A673 (cell line): ENCODE measurements at regions not wholly inside any gene's neighbourhood (a gene's known extent, or its start where the extent isn't known, plus 50 kb on each side); places are given as distances from the start of the nearest gene placed in this dataset.

ENCODE experiments used
- BruUV-seq: library from RNA; stranded (reverse); fragments of 400-500 nt; replicated peaks from 2 replicates; lab custom pipeline; 2021; lab: Mats Ljungman, UMichigan
- CTCF ChIA-PET: fragments of 300-600 bp; sonication (Branson Sonifier 250); formaldehyde crosslinking; loops from one replicate; lab custom pipeline; 2022; ENCODE audit warnings: antibody characterized with exemption; lab: Charles Lee
- POLR2A ChIA-PET: fragments of 300-600 bp; sonication (Branson Sonifier 250); formaldehyde crosslinking; loops from one replicate; lab custom pipeline; 2022; ENCODE audit warnings: antibody characterized with exemption; ENCODE audit not compliant: low non-redundant PET; lab: Charles Lee
- DNase-seq: peaks from one replicate; pipeline ENCODE4 v3.0.0-alpha.2; 2015; ENCODE audit warnings: low spot score
- H3K27ac ChIP-seq: fragments of 200-600 bp; sonication (generic); 2 replicates; pipeline ENCODE4 v1.5.1; 2016; ENCODE audit warnings: mixed run types, low read depth, mild to moderate bottlenecking, mixed read lengths, antibody characterized with exemption, low read length; ENCODE audit not compliant: poor library complexity, severe bottlenecking
- H3K27me3 ChIP-seq: fragments of 200-600 bp; sonication (generic); replicated peaks from 2 replicates; pipeline ENCODE4 v1.6.1; 2017; ENCODE audit warnings: mixed run types, low read depth, mild to moderate bottlenecking, mixed read lengths, antibody characterized with exemption, low read length; ENCODE audit not compliant: insufficient read depth, poor library complexity
- H3K36me3 ChIP-seq: fragments of 200-600 bp; sonication (generic); 2 replicates; pipeline ENCODE4 v1.6.1; 2016; ENCODE audit warnings: mixed run types, mild to moderate bottlenecking, mixed read lengths, antibody characterized with exemption, low read length; ENCODE audit not compliant: insufficient read depth, poor library complexity, severe bottlenecking
- H3K4me1 ChIP-seq: fragments of 200-600 bp; sonication (generic); 2 replicates; pipeline ENCODE4 v1.6.1; 2017; ENCODE audit warnings: mixed run types, mild to moderate bottlenecking, mixed read lengths, antibody characterized with exemption, low read length; ENCODE audit not compliant: insufficient read depth, poor library complexity, severe bottlenecking
- H3K4me3 ChIP-seq: fragments of 200-600 bp; sonication (generic); 2 replicates; pipeline ENCODE4 v1.5.1; 2016; ENCODE audit warnings: low read depth, mixed run types, mild to moderate bottlenecking, mixed read lengths, low read length; ENCODE audit not compliant: poor library complexity, severe bottlenecking
- H3K9me3 ChIP-seq: fragments of 200-600 bp; sonication (generic); 2 replicates; pipeline ENCODE4 v1.6.1; 2016; ENCODE audit warnings: mixed run types, low read depth, mild to moderate bottlenecking, mixed read lengths, antibody characterized with exemption, low read length; ENCODE audit not compliant: poor library complexity, severe bottlenecking
- CTCF ChIP-seq: fragments of 300-800, 200-600 bp; sonication (generic); conservative IDR thresholded peaks from 2 replicates; pipeline ENCODE4 v1.5.1; 2017; ENCODE audit warnings: low read depth, mild to moderate bottlenecking, antibody characterized with exemption, low read length, moderate library complexity, mixed read lengths
- EZH2 ChIP-seq: fragments of 200-600 bp; sonication (generic); IDR thresholded peaks from 2 replicates; pipeline ENCODE4 v1.6.1; 2017; ENCODE audit warnings: borderline replicate concordance, low read depth, mild to moderate bottlenecking, mixed read lengths, antibody characterized with exemption, low read length; ENCODE audit not compliant: poor library complexity, severe bottlenecking
- intact Hi-C: fragments of 100-400 bp; cut with micrococcal nuclease; formaldehyde crosslinking; loops from one replicate; pipeline ENCODE4 v1.10.0; 2022; ENCODE audit not compliant: unreplicated experiment

- Histone ChIP-seq H3K36me3 (no peaks in the 10 kb centered on the region), H3K4me3 (no peak overlapping the region), H3K27me3 (no peaks in the 10 kb centered on the region), H3K9me3 (no peaks in the 10 kb centered on the region), H3K27ac (no peak overlapping the region), H3K4me1 (peaks cover 32% of the 10 kb centered on the region)
- TF ChIP-seq CTCF (no peak), EZH2 (no peak)
- intact Hi-C loops = no loop called here
- ChIA-PET POLR2A (no interaction called here), CTCF (no interaction called here)
- DNase-seq = no peak
- no TSS peak for BruUV-seq
Observed at GRCh38 chr11:112616327-112617097, 344.7 kb upstream of the NCAM1 start.

GRCh38 chr11:112617098-112617425, 344.2 kb upstream of the NCAM1 start:
- CTCF ChIA-PET = no interaction called here
- Histone ChIP-seq H3K4me3 (no peak overlapping the region), H3K36me3 (no peaks in the 10 kb centered on the region), H3K27me3 (no peaks in the 10 kb centered on the region), H3K9me3 (no peaks in the 10 kb centered on the region), H3K27ac (no peak overlapping the region), H3K4me1 (peaks cover 27% of the 10 kb centered on the region)
- intact Hi-C loops = no loop called here
- no TSS peak for BruUV-seq
- POLR2A ChIA-PET = no interaction called here
- no peak for TF ChIP-seq EZH2
- TF ChIP-seq CTCF = no peak
- no peak for DNase-seq

GRCh38 chr11:112617977-112618826, 343.0 kb upstream of the NCAM1 start:
- ChIA-PET POLR2A (no interaction called here), CTCF (no interaction called here)
- Histone ChIP-seq H3K4me1 (peaks cover 17% of the 10 kb centered on the region), H3K27me3 (no peaks in the 10 kb centered on the region), H3K36me3 (no peaks in the 10 kb centered on the region), H3K9me3 (no peaks in the 10 kb centered on the region), H3K27ac (no peak overlapping the region), H3K4me3 (no peak overlapping the region)
- TF ChIP-seq CTCF (no peak), EZH2 (no peak)
- no peak for DNase-seq
- no TSS peak for BruUV-seq
- intact Hi-C loops = no loop called here
